ENCODE measurements at regions not wholly inside any gene's neighbourhood (a gene's known extent, or its start where the extent isn't known, plus 50 kb on each side); places are given as distances from the start of the nearest gene placed in this dataset.

- TF ChIP-seq REST (IDR thresholded peaks at IDR 0.05; ENCODE audit: insufficient read depth in 1 of 2, low read depth in 2 of 2, low read length in 2 of 2) (no peak), POLR2AphosphoS5 (IDR thresholded peaks at IDR 0.05; ENCODE audit: low read depth, low read length) (no peak), TAF1 (IDR thresholded peaks at IDR 0.05; ENCODE audit: borderline replicate concordance, insufficient read depth, low read length) (no peak)
Measured at GRCh38 chr20:10954137-10954840, 280.5 kb upstream of the JAG1 start.
